22Rv1 (cell line): ENCODE measurements at regions not wholly inside any gene's neighbourhood (a gene's known extent, or its start where the extent isn't known, plus 50 kb on each side); places are given as distances from the start of the nearest gene placed in this dataset.

ENCODE experiments used
- ZFX ChIP-seq: fragments of 450-650 bp; IDR thresholded peaks from 2 replicates; pipeline ENCODE4 v1.6.1; 2017; ENCODE audit warnings: antibody characterized with exemption, borderline replicate concordance
- TF ChIP-seq, protein P1 (sequence below): fragments of 450-650 bp; IDR thresholded peaks from 2 replicates; pipeline ENCODE4 v1.5.1; 2017; ENCODE audit warnings: mild to moderate bottlenecking

DNA sequence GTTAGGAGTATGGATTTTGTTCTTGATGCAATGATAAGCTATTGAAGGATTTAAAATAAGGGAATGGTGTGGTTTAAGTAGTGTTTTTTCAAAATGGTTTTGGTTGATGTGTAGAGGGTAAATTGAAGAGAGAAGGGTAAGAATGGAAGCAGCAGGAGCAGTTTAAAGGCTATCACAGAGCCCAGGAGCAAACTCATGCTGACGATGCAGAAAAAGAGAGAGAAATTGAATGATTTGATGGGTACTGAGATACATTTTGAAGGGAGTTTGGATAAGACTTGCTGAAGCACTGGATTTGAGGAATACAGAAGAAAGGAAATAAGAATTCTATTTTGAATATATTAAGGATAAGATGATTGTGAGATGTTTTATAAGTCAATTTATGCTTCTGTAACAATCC is 300.8 kb upstream of the LYPLAL1 start:
- TF ChIP-seq, protein P1, sequence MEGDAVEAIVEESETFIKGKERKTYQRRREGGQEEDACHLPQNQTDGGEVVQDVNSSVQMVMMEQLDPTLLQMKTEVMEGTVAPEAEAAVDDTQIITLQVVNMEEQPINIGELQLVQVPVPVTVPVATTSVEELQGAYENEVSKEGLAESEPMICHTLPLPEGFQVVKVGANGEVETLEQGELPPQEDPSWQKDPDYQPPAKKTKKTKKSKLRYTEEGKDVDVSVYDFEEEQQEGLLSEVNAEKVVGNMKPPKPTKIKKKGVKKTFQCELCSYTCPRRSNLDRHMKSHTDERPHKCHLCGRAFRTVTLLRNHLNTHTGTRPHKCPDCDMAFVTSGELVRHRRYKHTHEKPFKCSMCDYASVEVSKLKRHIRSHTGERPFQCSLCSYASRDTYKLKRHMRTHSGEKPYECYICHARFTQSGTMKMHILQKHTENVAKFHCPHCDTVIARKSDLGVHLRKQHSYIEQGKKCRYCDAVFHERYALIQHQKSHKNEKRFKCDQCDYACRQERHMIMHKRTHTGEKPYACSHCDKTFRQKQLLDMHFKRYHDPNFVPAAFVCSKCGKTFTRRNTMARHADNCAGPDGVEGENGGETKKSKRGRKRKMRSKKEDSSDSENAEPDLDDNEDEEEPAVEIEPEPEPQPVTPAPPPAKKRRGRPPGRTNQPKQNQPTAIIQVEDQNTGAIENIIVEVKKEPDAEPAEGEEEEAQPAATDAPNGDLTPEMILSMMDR, result no peak
- TF ChIP-seq ZFX, result no peak
